HCT116 (cell line): ENCODE measurements at regions not wholly inside any gene's neighbourhood (a gene's known extent, or its start where the extent isn't known, plus 50 kb on each side); places are given as distances from the start of the nearest gene placed in this dataset.

Experiments used
- ATAC-seq: fragments of 200-7000 bp; cut with Tn5 transposase; 2 replicates; pipeline ENCODE4 v1.9.1; 2020; ENCODE audit warnings: mild to moderate bottlenecking, moderate library complexity
- BruUV-seq: library from RNA; stranded (reverse); fragments of 400-500 nt; replicated peaks from 2 replicates; lab custom pipeline; 2021; lab: Mats Ljungman, UMichigan
- CTCF ChIA-PET: fragments of 300-600 bp; sonication (Branson Sonifier 250); formaldehyde crosslinking; loops from one replicate; lab custom pipeline; 2021; ENCODE audit warnings: antibody characterized with exemption; lab: Charles Lee
- POLR2A ChIA-PET: fragments of 300-600, 350-600 bp; sonication (Branson Sonifier 250); formaldehyde crosslinking; loops from one replicate; lab custom pipeline; 2021; ENCODE audit warnings: antibody characterized with exemption; lab: Charles Lee
- RAD21 ChIA-PET, 2 experiments: fragments of 300-600 bp; sonication (Branson Sonifier 250); formaldehyde crosslinking; loops; one replicate each; lab custom pipeline; 2023; ENCODE audit warnings: low total read pairs in 2 of 2; ENCODE audit not compliant: uncharacterized antibody in 2 of 2, unreplicated experiment in 2 of 2, low non-redundant PET in 1 of 2; lab: Charles Lee
- DNase-seq: peaks from one replicate; pipeline ENCODE4 v3.0.0-alpha.2; 2010; ENCODE audit warnings: low read depth, low spot score
- H2AFZ ChIP-seq: fragments of 200-600 bp; shearing (Covaris generic), sonication (generic); 2 replicates; pipeline ENCODE4 v1.6.1; 2017; ENCODE audit warnings: low read depth, mixed run types, mixed read lengths, antibody characterized with exemption, low read length; ENCODE audit not compliant: poor library complexity, severe bottlenecking
- H3K27ac ChIP-seq: 2 replicates; pipeline ENCODE4 v1.5.1; 2012; ENCODE audit warnings: low read depth, low read length
- H3K27me3 ChIP-seq: fragments of 200-600 bp; sonication (generic); 2 replicates; pipeline ENCODE4 v1.6.1; 2016; ENCODE audit warnings: mixed run types, low read length, mixed read lengths; ENCODE audit not compliant: insufficient read depth
- H3K36me3 ChIP-seq, 2 experiments: fragments of 200-500 bp in 1 of 2; fragments of 200-600 bp in 1 of 2; sonication (Bioruptor generic) in 1 of 2; sonication (generic) in 1 of 2; 2 replicates each; pipeline versions ENCODE4 v1.5.1 to v1.6.1; 2014 to 2016; ENCODE audit warnings: low read length in 2 of 2, inconsistent platforms in 1 of 2, mixed read lengths in 1 of 2, mixed run types in 1 of 2; ENCODE audit not compliant: insufficient read depth in 2 of 2, control insufficient read depth in 1 of 2
- H3K4me1 ChIP-seq, 2 experiments: fragments of 200-600 bp in 1 of 2; sonication (generic) in 1 of 2; 2 replicates each; pipeline versions ENCODE4 v1.5.1 to v1.6.1; 2012 to 2017; ENCODE audit warnings: low read length in 2 of 2, inconsistent platforms in 1 of 2, mild to moderate bottlenecking in 1 of 2, mixed read lengths in 1 of 2, mixed run types in 1 of 2, moderate library complexity in 1 of 2; ENCODE audit not compliant: insufficient read depth in 2 of 2, control insufficient read depth in 1 of 2
- H3K4me2 ChIP-seq: fragments of 200-600 bp; sonication (generic); 2 replicates; pipeline ENCODE4 v1.6.1; 2017; ENCODE audit warnings: mixed run types, low read length, mixed read lengths
- H3K4me3 ChIP-seq, 2 experiments: fragments of 200-600 bp in 1 of 2; sonication (generic) in 1 of 2; replicated peaks in 1 of 2; 2 replicates each; pipeline ENCODE4 v1.5.1; 2011 to 2016; ENCODE audit warnings: low read length in 2 of 2, control low read depth in 1 of 2, low read depth in 1 of 2, mild to moderate bottlenecking in 1 of 2, mixed read lengths in 1 of 2, mixed run types in 1 of 2
- H3K79me2 ChIP-seq: fragments of 200-600 bp; sonication (generic); 2 replicates; pipeline ENCODE4 v1.6.1; 2017; ENCODE audit warnings: mild to moderate bottlenecking, mixed run types, low read length, moderate library complexity, mixed read lengths; ENCODE audit not compliant: insufficient read depth
- H3K9ac ChIP-seq: fragments of 200-600 bp; sonication (generic); 2 replicates; pipeline ENCODE4 v1.6.1; 2016; ENCODE audit warnings: low read length, mixed read lengths
- H3K9me2 ChIP-seq: fragments of 200-600 bp; sonication (generic), shearing (Covaris generic); 2 replicates; pipeline ENCODE4 v1.6.1; 2017; ENCODE audit warnings: mixed run types, mild to moderate bottlenecking, moderate library complexity; ENCODE audit not compliant: insufficient read depth
- H3K9me3 ChIP-seq, 2 experiments: fragments of 200-500 bp in 1 of 2; fragments of 200-600 bp in 1 of 2; sonication (Bioruptor generic) in 1 of 2; sonication (generic) in 1 of 2; 2 replicates each; pipeline ENCODE4 v1.6.1; 2014 to 2017; ENCODE audit warnings: low read length in 2 of 2, mixed read lengths in 2 of 2, inconsistent platforms in 1 of 2, low read depth in 1 of 2, mild to moderate bottlenecking in 1 of 2, mixed run types in 1 of 2, moderate library complexity in 1 of 2; ENCODE audit not compliant: control insufficient read depth in 1 of 2, insufficient read depth in 1 of 2
- H4K20me1 ChIP-seq: fragments of 200-600 bp; sonication (generic), shearing (Covaris generic); 2 replicates; pipeline ENCODE4 v1.6.1; 2017; ENCODE audit warnings: mixed run types, mild to moderate bottlenecking, moderate library complexity; ENCODE audit not compliant: insufficient read depth
- ATF3 ChIP-seq: IDR thresholded peaks from 2 replicates; pipeline ENCODE4 v1.6.1; 2012
- CBX3 ChIP-seq: IDR thresholded peaks from 2 replicates; pipeline ENCODE4 v1.6.1; 2012; ENCODE audit warnings: low read depth
- CTCF ChIP-seq, 3 experiments: fragments of 200-600 bp in 1 of 3; sonication (generic) in 1 of 3; IDR thresholded peaks in 2 of 3; conservative IDR thresholded peaks in 1 of 3; 2 replicates each; pipeline ENCODE4 v1.5.1; 2012 to 2017; ENCODE audit warnings: low read depth in 2 of 3, low read length in 2 of 3, antibody characterized with exemption in 1 of 3, borderline replicate concordance in 1 of 3, control low read depth in 1 of 3, mild to moderate bottlenecking in 1 of 3, mixed read lengths in 1 of 3, mixed run types in 1 of 3, moderate library complexity in 1 of 3; ENCODE audit not compliant: insufficient read depth in 1 of 3
- ELF1 ChIP-seq: IDR thresholded peaks from 2 replicates; pipeline ENCODE4 v1.6.1; 2012; ENCODE audit warnings: low read depth, borderline replicate concordance
- EZH2 ChIP-seq: fragments of 200-600 bp; sonication (generic); IDR thresholded peaks from 2 replicates; pipeline ENCODE4 v1.6.1; 2017; ENCODE audit warnings: antibody characterized with exemption, mixed run types
- EZH2phosphoT487 ChIP-seq: fragments of 200-600 bp; IDR thresholded peaks from 2 replicates; pipeline ENCODE4 v1.6.1; 2018; ENCODE audit warnings: antibody characterized with exemption, borderline replicate concordance
- FOSL1 ChIP-seq: IDR thresholded peaks from 2 replicates; pipeline ENCODE4 v1.6.1; 2012; ENCODE audit warnings: low read depth
- JUND ChIP-seq: IDR thresholded peaks from 2 replicates; pipeline ENCODE4 v1.6.1; 2012
- MAX ChIP-seq: IDR thresholded peaks from 2 replicates; pipeline ENCODE4 v1.6.1; 2012
- POLR2A ChIP-seq: IDR thresholded peaks from 2 replicates; pipeline ENCODE4 v1.7.0; 2011; ENCODE audit warnings: borderline replicate concordance; ENCODE audit not compliant: insufficient read depth, insufficient read length; ENCODE audit errors: extremely low read depth
- POLR2AphosphoS5 ChIP-seq: IDR thresholded peaks from 2 replicates; pipeline ENCODE4 v1.6.1; 2011; ENCODE audit warnings: mild to moderate bottlenecking, low read depth, low read length, moderate library complexity
- RAD21 ChIP-seq: IDR thresholded peaks from 2 replicates; pipeline ENCODE4 v1.6.1; 2012; ENCODE audit warnings: low read depth, mild to moderate bottlenecking
- REST ChIP-seq: IDR thresholded peaks from 2 replicates; pipeline ENCODE4 v1.6.1; 2012; ENCODE audit warnings: low read depth
- SP1 ChIP-seq: IDR thresholded peaks from 2 replicates; pipeline ENCODE4 v1.6.1; 2012; ENCODE audit warnings: low read depth
- SRF ChIP-seq: IDR thresholded peaks from 2 replicates; pipeline ENCODE4 v1.6.1; 2012; ENCODE audit warnings: low read depth
- TCF7L2 ChIP-seq: IDR thresholded peaks from 2 replicates; pipeline ENCODE4 v1.7.0; 2011; ENCODE audit warnings: borderline replicate concordance, inconsistent platforms; ENCODE audit not compliant: insufficient read depth, insufficient read length; ENCODE audit errors: extremely low read depth
- YY1 ChIP-seq: IDR thresholded peaks from 2 replicates; pipeline ENCODE4 v1.6.1; 2011; ENCODE audit warnings: low read length, low read depth, moderate library complexity, mild to moderate bottlenecking; ENCODE audit not compliant: insufficient replicate concordance; ENCODE audit errors: extremely low read depth
- ZBTB33 ChIP-seq: IDR thresholded peaks from 2 replicates; pipeline ENCODE4 v1.6.1; 2011; ENCODE audit warnings: mild to moderate bottlenecking, low read length, moderate library complexity; ENCODE audit not compliant: insufficient replicate concordance; ENCODE audit errors: extremely low read depth
- ZFX ChIP-seq: fragments of 450-650 bp; IDR thresholded peaks from 2 replicates; pipeline ENCODE4 v1.6.1; 2017
- ZNF274 ChIP-seq: fragments of 200-500 bp; sonication (Bioruptor generic); IDR thresholded peaks from 2 replicates; pipeline ENCODE4 v1.6.1; 2014; ENCODE audit warnings: mild to moderate bottlenecking, low read depth, low read length, inconsistent platforms
- intact Hi-C: fragments of 100-400 bp; cut with micrococcal nuclease; formaldehyde crosslinking; loops from 2 replicates; pipeline ENCODE4 v1.10.0; 2022

DNA sequence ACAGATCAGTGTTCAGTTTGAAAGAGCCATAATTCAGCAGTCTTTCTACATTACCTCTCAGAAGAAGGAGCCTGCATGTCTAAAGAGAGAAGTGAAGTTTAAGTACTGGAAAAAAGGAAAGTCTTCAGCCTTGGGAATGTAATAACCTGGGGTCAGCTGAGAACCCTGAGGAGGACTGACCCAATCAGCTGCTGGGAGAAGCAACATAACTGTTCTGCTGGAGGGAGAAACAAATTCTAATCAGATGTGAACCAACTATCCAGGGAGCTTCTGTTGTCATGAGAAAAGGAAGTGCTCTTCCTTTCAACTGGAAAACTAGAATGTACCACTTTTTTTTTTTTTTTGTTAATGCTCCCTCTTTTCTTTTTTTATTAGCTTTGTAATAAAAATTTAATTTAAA is 64.5 kb upstream of the PDE5A start:
- intact Hi-C loops: no loop called here
- POLR2A ChIA-PET: no interaction called here
- no peak overlapping the region for H2AFZ ChIP-seq
- BruUV-seq: no TSS peak
- no peaks in the 10 kb centered on the region for H3K27me3 ChIP-seq
- RAD21 ChIA-PET: no interaction called here
- no peaks in the 10 kb centered on the region for H3K79me2 ChIP-seq
- no peak overlapping the region for H3K27ac ChIP-seq
- H3K4me1 ChIP-seq: no peaks in the 10 kb centered on the region
- H3K4me2 ChIP-seq: no peak overlapping the region
- CTCF ChIA-PET: no interaction called here
- no peaks in the 10 kb centered on the region for H4K20me1 ChIP-seq
- ATAC-seq: no peak
- no peak overlapping the region for H3K9ac ChIP-seq
- H3K36me3 ChIP-seq: no peaks in the 10 kb centered on the region
- no peak overlapping the region for H3K4me3 ChIP-seq
- H3K9me3 ChIP-seq: 0 out of 4 replicates have a peak, but pooled peaks cover 0 to 3% of the 10 kb centered on the region in 2 experiments
- TF ChIP-seq ZFX (no peak), EZH2 (no peak), CBX3 (no peak), CTCF (IDR thresholded peaks at IDR 0.05 in 2 of 3, conservative IDR thresholded peaks at IDR 0.05 in 1 of 3; ENCODE audit: borderline replicate concordance in 1 of 3, insufficient read depth in 1 of 3, low read depth in 2 of 3, low read length in 2 of 3) (no peak), POLR2AphosphoS5 (no peak), ZBTB33 (no peak), YY1 (no peak), RAD21 (no peak), ELF1 (no peak), REST (no peak), SRF (no peak), SP1 (no peak), ATF3 (no peak), MAX (no peak), TCF7L2 (no peak), POLR2A (no peak), FOSL1 (no peak), EZH2phosphoT487 (no peak), JUND (no peak), ZNF274 (no peak)
- no peak for DNase-seq
- H3K9me2 ChIP-seq: no peaks in the 10 kb centered on the region
